ENCODE measurements at regions not wholly inside any gene's neighbourhood (a gene's known extent, or its start where the extent isn't known, plus 50 kb on each side); places are given as distances from the start of the nearest gene placed in this dataset.

GRCh38 chr1:62370594-62370993, 51.4 kb upstream of the KANK4 start:
- no peak for DNase-seq

DNA sequence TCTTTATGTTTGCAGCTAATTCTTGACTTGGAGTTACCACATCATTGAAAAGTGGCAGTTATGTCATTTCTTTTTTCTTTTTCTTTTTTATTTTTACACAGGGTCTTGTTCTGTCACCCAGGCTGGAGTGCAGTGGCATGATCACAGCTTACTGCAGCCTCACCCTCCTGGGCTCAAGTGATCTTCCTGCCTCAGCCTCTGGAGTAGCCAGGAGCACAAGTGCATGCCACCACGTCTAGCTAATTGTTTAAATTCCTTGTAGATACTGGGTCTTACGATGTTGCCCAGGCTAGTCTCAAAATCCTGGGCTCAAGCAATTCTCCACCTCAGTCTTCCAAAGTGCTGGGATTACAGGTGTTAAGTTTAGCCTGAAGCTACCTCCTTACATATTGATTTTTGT, 52.1 kb upstream of the KANK4 start:
- no peak for DNase-seq

DNA sequence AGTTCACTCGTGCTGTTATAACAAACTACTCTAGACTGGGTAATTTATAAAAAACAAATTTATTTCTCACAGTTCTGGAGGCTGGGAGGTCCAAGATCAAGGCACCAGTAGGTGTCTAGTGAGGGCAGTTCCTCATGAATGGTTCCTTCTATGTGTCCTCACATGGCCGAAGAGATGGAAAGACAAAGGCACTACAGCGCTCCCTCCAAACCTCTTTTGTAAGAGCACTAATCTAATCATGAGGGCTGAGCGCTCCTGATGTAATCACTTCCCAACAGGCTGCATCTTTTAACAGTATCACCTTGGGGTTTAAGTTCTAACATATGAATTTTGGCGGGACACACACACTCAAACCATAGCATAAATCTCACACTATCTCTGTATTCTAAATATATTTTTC, 54.0 kb upstream of the KANK4 start:
- no peak for DNase-seq

- no peak for DNase-seq
These were observed 57.9 kb upstream of the KANK4 start for GRCh38 chr1:62377043-62377562.

- no peak for DNase-seq
These were observed 56.7 kb upstream of the USP1 start for GRCh38 chr1:62380181-62380580.

DNA sequence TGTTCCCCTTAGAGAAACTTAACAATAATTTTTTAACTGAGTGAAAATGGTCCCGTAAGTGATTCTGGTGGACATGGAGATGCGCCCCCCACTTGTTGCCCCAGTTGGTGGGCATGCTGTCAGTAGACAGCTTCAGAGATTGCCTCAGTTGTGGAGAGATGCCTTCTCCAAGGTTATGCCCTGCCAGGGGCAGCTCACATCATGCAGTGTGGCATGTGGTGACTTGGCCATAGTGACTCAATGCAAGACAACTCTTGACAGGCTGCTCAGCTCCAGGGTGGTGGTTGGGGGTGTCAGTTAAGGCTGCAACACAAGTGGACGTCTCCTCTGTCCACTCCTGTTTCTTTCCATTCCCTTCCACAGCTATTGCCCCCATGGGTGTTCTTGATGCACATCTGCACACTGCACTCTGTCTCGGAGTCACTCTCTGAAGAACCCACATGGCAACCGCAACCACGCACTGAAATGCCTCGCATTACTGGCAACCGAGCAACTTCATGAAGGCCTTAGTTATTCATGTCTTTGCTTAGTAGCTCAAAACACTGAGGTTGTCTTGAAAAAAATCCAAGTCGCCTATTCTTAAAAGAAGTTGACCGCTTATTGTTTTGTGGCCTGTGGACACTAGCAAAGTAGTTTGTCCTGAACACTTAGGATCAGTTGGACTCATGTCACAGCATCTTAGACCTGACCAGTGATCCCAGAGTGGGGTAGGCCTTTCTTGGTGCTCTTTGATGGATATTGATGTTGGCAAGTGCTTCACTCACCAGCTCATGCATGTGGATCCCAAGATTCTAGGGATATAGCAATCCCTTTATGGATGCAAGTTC, 54.8 kb upstream of the USP1 start:
- no peak for DNase-seq

DNA sequence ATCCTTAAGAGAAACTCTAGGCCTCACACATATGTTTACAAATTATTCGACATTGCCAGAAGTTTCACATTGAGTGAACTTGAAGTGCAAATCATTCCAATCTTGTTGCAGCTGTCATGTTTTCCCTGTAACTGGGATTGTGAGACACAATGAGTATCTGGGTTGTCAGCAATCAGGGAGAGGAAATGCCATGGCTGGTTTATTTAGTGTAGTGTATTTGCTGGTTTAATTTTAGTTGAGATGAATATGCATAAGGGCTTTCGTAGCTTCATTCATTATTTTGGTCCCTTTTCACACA, 54.2 kb upstream of the USP1 start:
- no peak for DNase-seq

- peak; percentile 90 for DNase-seq
These were observed 52.4 kb upstream of the USP1 start for GRCh38 chr1:62384276-62385005.

GRCh38 chr1:62385923-62386322, 50.9 kb upstream of the USP1 start:
- no peak for DNase-seq

DNA sequence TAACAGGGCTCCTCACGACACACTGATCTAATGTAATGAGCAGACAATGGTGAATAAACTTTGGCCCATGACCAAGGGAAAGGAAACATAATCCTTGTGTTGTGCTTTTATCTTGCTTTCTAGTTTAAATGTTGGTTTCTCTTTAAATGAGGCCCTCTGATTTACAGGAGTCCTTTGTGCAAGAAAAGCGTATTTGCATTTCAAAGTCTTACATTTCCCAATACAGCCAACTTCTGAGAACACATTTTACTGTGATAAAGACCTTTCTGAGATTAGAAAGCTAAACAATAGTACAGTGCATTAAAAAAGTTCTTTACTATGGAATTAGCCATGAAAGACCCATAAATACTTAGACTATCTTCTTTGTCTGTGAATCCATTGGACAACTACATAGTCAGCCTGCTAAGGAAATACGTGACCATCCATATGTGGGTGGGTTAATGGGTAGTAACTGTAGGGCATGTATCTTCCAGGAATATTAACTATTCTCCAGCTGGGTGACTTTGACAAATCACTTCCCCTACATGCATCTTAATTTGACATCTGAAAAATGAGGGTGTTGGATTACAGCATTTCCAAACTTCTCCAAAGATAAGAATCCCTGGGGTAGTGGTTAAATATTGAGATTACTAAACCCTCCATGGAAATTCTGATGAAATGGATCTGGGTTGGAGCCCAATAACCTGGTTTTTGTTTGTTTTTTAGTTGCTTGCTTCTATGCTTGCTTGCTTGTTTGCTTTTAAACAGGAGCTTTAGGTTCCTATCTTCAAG, 50.3 kb upstream of the USP1 start:
- DNase-seq = no peak

All from DMS53 (cell line).